ENCODE measurements at regions not wholly inside any gene's neighbourhood (a gene's known extent, or its start where the extent isn't known, plus 50 kb on each side); places are given as distances from the start of the nearest gene placed in this dataset.

DNA sequence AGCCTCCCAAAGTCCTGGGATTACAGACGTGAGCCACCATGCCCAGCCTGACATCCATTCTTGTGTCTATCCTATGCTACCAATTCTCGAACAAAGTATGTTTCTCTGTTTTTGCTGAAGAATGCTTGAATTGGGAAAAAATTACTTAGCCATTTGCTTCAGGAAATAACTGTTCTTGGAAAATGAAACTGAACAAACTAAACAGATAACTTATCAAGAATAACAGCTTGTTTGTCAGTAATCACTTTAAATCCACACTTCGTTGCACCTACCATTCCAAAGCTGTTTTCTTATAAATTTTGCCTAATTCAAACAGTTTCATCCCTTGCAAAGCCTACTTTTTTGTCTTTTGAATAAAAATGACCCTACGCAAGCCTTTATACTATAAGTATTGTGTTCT is 672.9 kb downstream of the SUCLG1 start:
- DNase-seq (ENCODE audit: low spot score): no peak

GRCh38 chr2:83784947-83785346 is 674.1 kb downstream of the SUCLG1 start:
- DNase-seq (ENCODE audit: low spot score): no peak

GRCh38 chr2:83784315-83784714 is 674.8 kb downstream of the SUCLG1 start:
- no peak for DNase-seq (ENCODE audit: low spot score)

DNA sequence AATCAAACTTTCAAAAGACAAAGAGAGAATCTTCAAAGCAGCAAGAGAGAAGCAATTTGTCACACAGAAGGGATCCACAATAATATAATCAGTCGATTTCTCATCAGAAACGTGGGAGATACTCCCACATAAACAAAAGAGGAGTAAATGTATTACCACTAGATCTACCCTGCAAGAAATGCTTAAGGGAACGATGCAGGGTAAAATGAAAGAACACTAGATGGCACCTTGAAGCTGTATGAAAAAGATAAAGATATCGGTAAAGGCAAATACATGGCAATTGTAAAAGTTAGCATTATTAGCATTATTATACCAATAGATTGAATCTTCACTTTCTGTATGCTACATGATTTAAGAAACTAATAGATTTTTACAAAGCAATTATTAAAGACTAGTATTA is 677.0 kb downstream of the SUCLG1 start:
- no peak for DNase-seq (ENCODE audit: low spot score)

GRCh38 chr2:83764447-83765005 is 694.6 kb downstream of the SUCLG1 start:
- DNase-seq (ENCODE audit: low spot score): no peak

GRCh38 chr2:83757329-83757728 is 701.8 kb downstream of the SUCLG1 start:
- DNase-seq (ENCODE audit: low spot score): no peak

- DNase-seq (ENCODE audit: low spot score): no peak
These were observed 702.9 kb downstream of the SUCLG1 start for GRCh38 chr2:83756219-83756618.

- no peak for DNase-seq (ENCODE audit: low spot score)
These were observed 711.9 kb downstream of the SUCLG1 start for GRCh38 chr2:83747141-83747540.

DNA sequence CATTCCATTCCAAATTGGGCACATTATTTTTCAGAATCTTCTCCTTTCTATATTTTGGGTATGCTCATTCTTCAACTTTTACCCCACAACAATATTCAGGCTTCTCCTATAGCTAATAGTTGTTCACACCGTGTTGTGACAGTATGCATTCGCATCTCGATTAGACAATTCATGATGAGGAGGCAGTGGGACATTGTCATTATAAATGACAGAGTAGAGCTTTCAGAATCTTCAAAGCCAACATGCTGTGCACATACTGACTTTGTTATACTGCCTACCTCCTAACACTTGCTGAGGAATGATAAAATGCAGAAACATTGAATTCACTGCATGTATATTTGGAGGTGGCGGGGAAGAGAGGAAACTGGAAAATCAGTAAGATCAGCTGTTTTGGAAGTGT is 714.2 kb downstream of the SUCLG1 start:
- DNase-seq (ENCODE audit: low spot score): no peak

DNA sequence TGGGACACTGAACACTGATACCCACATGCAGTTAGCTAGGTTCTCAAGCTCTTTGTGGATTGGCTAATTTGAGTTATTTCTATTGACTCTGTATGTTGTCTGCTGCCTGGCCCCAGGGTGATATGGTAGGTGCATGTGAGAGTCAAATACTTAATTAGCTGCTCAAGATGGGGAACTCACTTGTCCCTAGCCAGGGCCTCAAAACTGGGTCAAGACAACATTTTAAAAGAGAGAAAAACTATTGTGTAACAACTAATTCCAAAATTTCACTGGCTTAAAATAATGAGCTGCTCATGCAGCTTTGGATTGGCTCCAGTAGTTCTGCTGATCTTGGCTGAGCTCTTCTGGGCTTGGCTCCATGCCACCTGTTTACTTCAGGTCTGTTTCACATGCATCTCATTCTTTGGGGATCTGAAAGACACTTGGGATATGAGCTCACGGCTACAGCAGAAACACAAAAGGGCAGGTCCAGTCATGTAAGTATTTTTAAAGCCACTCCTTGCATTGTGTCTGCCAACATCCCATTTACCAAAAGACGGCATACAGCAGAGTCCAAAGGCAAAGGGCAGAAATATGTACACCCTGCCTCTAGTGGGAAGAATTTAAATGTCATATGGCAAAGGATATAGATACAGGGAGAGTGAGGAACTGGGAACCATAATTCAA is 716.8 kb downstream of the SUCLG1 start:
- DNase-seq (ENCODE audit: low spot score): no peak

- DNase-seq (ENCODE audit: low spot score): no peak
These were observed 728.9 kb downstream of the SUCLG1 start for GRCh38 chr2:83730223-83730622.

DNA sequence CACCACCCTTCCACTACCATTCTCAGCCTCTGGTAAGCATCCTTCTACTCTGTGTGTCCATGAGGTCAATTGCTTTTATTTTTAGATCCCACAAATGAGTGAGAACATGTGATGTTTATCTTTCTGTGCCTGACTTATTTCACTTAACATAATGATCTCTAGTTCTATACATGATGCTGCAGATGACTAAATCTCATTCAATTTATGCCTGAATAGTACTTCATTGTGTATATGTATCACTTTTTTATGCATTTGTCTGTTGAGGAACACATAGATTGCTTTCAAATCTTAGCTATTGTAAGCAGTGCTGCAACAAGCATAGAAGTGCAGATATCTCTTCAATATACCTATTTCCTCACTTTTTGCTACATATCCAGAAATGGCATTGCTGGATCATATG is 733.3 kb downstream of the SUCLG1 start:
- no peak for DNase-seq (ENCODE audit: low spot score)

- DNase-seq (ENCODE audit: low spot score): no peak
These were observed 753.9 kb downstream of the SUCLG1 start for GRCh38 chr2:83705146-83705545.

GRCh38 chr2:83703598-83703997 is 755.5 kb downstream of the SUCLG1 start:
- no peak for DNase-seq (ENCODE audit: low spot score)

DNA sequence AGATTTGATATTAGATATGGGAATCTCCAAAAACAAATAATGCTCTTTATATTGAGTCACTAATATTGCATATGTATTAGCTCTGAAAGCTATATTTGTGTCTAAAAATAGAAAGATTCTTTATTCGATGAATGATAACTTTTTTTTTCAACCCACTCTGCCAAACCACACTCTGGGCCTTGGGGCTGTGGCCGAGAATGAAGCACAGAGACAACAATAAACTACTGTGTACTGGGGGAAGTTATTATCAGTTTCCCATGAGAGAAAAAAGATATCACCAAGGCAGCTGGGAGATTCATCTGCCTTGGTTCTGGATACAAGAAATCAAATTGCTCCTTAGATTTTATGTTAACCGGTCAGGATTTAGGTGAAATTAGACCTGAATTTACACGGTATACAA is 762.2 kb downstream of the SUCLG1 start:
- no peak for DNase-seq (ENCODE audit: low spot score)

- no peak for DNase-seq (ENCODE audit: low spot score)
These were observed 763.5 kb downstream of the SUCLG1 start for GRCh38 chr2:83695530-83695929.

DNA sequence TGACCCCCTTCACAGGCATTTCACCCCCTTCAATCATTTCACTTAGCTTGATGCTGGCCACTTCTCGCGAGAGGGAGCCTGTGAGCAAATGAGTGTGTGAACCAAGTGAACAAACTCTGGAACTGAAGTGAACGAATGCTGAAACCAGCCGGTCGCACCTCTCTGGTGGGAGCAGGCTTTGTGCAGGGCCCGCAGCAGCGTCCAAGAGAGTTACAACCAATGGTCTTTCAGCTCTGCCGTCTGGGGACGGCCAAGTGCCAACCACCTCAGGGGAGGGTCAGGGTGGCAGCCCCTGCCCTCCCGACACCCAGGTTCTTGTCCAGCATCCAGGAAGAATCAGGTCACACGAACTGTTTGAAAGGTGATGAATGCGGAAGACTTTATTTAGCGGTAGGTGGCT is 764.0 kb downstream of the SUCLG1 start:
- no peak for DNase-seq (ENCODE audit: low spot score)

DNA sequence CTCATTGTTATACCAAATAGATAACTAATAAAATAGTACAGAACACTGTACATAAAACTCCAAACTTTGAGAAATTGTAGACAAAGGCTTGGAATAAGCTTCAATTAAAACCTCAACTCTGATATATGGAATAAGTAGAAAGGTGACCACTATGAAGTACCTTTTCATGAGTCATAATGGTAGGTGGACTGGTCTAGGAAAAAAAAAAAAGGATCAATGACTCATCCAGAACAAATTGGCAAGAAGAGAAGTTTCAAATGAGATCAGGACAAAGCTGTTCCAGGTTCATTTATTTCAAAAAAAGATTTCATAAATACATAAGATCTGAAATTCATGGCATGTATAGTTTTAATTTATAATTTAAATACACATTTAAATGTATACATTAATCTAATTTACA is 769.7 kb downstream of the SUCLG1 start:
- DNase-seq (ENCODE audit: low spot score): no peak

- no peak for DNase-seq (ENCODE audit: low spot score)
These were observed 772.2 kb downstream of the SUCLG1 start for GRCh38 chr2:83686863-83687262.

- no peak for DNase-seq (ENCODE audit: low spot score)
These were observed 785.0 kb downstream of the SUCLG1 start for GRCh38 chr2:83674050-83674449.

- DNase-seq (ENCODE audit: low spot score): no peak
These were observed 793.2 kb downstream of the SUCLG1 start for GRCh38 chr2:83665894-83666293.

DNA sequence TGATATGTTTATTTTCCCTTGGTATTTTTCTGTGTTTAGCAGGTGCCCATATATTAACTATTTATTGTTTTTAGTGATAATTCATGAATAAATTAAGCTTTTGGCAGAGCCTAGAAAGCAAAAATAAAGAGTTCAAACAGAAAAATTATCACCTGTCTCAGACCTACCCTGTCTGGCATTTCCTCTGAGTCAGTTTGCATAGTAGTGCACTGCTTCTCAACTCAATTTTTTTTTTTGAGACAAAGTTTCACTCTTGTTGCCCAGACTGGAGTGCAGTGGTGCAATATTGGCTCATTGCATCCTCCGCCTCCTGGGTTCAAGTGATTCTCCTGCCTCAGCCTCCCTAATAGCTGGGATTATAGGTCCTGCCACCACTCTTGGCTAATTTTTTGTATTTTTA is 793.9 kb downstream of the SUCLG1 start:
- DNase-seq (ENCODE audit: low spot score): no peak

DNA sequence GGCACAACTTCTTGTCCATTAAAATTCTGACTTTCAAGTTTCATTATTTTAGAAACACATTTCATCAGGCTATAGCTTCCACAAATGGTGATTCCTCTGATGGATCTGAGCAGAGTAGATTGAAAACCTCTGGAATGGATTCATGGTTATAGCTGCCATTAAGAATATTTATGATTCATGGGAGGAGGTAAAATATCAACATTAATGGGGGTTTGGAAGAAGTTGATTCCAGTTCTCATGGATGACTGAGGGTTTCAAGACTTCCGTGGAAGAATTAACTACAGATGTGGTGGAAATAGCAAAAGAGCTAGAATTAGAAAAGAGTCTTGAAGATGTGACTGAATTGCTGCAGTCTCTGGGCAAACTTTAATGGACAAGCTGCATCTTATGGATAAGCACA is 797.4 kb downstream of the SUCLG1 start:
- no peak for DNase-seq (ENCODE audit: low spot score)

- no peak for DNase-seq (ENCODE audit: low spot score)
These were observed 804.9 kb downstream of the SUCLG1 start for GRCh38 chr2:83654091-83654611.

Data from left forelimb (tissue), 1 donor.